HG02610 (cell line): ENCODE measurements at regions not wholly inside any gene's neighbourhood (a gene's known extent, or its start where the extent isn't known, plus 50 kb on each side); places are given as distances from the start of the nearest gene placed in this dataset.

Source experiments
- ATAC-seq: cut with Tn5 transposase; IDR thresholded peaks from one replicate; pipeline ENCODE4 v1.9.1; 2021; ENCODE audit warnings: mild to moderate bottlenecking, moderate library complexity; ENCODE audit not compliant: unreplicated experiment

DNA sequence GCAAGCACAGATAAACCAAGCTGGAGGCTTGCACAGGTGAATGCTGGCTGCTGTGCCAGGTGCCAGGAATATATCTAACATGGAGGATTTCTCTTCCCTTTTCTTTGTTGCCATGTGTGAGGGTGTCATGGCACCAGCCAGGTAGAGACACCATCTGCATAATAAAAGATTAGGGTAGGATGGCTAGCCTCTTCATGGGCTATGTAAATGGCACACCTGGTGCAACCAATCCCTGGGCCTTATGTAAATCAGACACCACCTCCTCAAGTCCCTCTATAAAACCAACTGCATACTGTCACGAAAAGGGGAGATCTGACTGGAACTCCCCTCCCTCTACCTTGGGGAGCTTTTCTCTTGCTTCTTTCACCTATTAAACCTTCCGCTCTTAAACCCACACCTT lies 322.5 kb upstream of the POM121L12 start:
- no peak for ATAC-seq

DNA sequence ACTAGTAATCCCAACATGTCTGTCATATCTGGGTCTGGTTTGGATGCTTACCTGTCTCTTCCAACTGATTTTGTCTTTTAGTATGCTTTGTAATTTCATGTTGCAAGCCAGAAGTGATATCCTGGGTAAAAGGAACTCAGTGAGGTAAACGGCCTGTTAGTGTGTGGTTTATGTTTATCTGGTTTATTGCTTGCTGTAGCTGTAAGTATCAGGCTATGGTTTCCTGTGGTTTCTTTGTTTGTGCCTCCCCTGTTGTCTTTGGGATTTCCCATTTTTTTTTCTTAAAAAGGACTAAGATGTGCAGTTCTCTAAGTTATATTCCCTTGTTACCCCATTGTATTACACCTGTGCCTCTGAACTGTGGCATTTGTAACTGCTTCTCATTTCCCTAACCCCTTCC lies 323.5 kb upstream of the POM121L12 start:
- ATAC-seq, result no peak

DNA sequence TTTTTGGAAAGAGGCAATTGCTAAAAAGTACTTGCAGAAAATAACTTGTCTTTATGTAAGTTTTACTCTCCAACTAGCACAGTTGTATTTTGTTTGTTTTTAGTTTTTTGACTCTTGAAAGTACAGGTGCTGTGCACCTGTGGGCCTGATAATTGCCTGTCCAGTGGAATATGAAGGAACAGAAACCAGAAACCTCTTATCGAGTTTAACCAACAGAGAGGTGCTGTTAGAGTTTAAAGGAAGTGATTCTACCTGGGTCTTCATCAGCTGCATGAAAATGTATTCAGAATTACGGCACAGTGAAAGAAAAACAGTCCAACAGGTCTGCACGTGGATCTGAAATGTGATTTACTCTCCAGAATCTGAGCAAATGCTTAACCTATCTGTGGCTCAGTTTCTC lies 326.6 kb upstream of the POM121L12 start:
- ATAC-seq, result no peak

DNA sequence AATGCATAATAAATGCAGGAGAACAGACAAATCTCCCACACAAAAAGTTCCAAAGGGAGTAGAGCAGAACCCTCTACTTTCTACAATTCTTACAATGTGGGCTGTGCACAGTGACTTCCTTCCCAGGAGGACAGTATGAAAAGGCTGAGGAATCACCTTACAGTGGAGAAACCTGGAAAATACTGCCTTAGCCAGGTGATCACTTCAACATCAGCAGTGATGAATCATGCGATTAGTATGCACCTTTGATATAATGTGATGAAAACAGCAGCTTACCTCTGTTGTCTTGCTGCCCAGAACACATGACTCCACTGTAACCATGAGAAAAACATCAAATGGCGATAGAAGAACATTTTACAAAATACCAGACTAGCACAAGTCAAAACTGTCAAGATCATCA lies 329.7 kb upstream of the POM121L12 start:
- no peak for ATAC-seq

DNA sequence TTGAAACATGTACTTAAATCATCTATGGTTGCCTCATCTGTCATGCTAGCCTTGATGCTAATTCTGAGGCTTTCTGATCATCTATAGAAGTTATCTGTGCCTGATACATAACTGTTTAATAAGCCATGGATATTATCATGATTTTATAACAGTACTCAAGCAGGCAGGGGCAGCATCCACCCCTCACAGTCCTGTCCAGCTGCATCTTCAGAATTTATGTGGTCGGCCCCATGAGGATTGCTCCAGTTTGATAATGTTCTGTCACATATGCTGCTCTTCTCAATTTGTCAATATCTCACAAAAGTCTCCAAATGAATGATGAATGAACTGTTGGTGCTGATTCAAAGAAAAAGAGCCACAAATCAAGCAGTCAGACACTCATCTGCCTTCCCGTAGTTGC lies 335.1 kb upstream of the POM121L12 start:
- no peak for ATAC-seq

DNA sequence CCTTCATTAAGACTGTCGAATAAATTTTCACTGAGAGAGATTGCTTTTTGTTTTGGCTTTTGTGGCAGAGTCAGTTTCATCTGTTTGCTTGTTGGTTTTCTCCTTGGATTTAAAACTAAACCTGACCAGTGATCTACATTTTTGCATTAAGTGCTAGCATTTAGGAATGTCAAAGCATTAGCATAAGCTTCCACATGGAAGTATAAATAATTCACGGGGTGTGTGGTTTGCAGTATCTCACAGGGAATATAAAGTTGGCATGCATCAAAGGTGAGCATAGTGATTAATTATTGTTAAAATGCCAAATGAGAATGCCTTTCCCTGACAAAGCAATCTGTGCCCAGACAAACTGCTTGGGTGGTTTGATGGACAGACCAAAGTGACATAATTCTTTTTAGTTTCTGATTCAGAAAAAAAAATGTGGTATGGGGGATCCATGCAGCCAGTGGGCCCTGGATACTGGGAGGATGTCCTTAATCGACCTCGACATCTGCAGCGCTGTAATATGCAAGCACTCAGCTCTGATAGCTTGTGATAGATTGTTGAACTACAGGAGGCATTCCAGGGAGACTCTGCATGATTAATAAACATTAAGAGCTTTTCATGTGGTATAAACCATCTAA lies 339.3 kb upstream of the POM121L12 start:
- no peak for ATAC-seq

DNA sequence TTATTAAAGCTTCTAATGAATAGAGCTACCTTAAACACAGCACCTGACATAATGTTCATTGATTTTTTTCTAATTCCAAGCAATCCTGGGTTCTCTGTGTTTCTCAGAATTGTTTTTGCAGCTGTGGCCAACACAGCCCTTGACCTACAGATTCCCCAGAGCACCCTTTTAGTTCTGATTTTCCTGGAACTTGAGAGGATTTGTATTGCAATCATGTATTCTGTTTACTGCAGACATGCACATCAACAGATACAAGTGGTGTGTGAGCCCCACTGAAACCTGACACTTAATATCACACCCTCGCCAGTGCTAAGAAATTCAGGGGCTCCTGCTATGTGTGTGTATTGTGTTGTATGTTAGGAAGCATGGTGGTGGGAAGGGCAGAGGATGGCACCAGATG lies 344.2 kb upstream of the POM121L12 start:
- ATAC-seq, result no peak

DNA sequence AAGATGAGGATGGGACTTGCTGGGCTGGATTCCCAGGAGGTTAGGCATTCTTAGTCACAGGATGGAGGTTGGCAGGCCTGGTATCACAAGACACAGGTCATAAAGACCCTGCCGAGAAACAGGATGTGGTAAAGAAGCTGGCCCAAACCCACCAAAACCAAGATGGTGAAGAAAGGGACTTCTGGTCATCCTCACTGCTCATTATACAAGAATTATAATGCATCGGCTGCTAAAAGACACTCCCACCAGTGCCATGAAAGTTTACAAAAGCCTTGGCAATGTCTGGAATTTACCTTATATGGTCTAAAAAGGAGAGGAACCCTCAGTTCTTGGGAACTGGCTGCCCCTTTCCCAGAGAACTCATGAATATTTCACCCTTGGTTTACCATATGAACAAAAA lies 345.5 kb upstream of the POM121L12 start:
- ATAC-seq, result no peak

DNA sequence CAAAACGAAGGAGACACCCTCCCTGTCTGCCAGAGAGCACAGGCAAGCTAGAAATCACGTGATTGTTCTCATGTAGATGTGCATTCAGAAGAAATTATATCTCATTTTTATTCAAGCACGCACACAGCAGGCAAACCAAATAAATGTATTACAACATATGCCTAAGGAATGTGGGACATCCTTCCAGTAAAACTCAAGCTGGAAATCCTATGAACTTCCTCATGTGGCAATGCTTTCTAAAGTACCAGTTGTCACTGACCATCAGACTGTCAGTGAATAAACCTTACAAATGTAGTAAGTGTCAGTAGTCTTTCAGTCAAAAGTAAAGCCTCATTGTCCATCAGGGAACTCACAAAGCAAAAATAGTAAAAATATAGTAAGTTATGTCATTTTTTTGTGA lies 350.1 kb upstream of the POM121L12 start:
- ATAC-seq, result no peak

DNA sequence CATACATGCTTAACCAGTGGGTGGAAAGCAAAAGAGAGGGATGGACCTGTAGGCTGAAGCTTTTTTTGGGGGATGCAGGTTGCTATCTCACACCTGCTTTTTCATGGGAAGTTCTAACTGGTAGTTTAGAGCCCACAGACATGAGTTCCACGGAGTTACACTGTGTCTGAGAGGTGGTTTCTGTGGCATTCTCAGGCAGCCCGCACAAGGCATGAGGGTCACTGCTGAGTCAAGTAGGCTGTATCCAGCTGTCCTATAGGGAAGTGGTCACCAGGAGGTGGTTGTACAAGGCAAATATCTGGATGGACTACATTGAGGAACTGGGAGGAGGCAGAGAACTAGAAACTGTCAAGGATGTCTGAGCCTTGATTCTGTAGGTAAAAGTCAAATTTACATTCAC lies 351.0 kb upstream of the POM121L12 start:
- ATAC-seq, result no peak

DNA sequence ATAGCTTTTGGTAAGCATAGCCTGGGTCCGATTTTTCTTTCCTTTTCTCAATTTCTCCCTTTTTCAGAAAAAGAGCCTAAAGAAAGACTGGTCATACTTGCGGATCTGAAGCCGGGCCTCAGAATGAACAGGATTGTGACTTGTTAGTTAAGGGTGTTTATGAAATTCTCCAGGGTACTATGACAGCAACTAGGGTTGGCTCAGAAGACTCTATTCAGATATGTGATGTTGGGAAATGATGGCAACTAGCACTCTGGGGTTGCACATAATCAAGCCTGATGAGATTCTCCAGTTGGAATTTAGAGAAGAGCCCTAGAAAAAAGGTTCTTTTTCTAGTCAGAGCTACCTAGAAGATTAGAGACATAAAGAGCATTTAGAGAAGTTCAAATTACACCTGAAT lies 352.4 kb upstream of the POM121L12 start:
- no peak for ATAC-seq

DNA sequence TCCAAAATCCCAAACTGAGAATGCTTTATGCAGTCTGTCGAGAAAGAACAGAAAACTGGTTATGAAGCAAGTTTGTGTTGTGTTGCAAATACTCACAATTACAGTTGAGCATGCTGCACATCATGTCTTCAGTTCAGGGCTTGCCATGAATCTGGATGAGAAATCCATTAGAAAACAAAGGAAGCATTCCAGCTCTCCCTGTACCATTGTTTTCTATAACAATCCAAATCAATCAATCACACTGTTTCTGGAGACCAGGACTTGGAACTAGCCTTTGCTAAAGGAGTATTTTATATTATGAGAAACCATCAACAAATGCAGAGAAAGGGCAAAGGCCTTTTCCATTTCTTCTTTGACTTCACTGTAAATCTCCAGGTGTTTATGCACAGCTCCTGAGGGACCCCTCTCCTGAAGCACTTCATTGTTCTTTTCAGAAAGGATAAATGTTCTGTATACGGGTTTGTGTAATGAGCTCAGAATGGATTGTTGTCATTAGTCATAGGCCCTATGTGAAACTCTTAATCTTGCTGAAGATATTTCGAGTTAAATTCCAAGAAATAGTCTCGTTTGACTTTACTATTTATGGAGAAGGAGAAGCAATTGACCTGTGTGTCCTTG lies 364.7 kb upstream of the POM121L12 start:
- no peak for ATAC-seq

DNA sequence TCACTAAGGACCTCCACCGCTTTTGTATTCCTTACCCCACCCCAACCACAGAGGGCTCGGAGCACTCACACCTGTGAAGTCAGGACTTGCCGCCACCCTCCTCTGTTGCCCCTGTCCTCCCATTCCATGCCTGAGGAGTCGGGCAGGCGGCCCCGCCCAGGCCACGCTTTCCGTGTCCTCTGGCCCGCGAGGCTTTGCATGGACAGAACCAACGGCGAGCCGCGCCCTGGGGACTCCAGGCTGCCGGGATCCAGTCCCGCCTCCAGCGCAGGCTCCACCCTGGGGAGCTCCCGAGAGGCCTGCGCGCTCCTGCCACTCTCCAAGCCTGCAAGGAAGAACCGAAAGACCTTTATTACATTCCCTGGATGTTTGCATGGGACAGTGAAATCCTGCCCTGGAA lies 366.4 kb upstream of the POM121L12 start:
- ATAC-seq, result no peak

DNA sequence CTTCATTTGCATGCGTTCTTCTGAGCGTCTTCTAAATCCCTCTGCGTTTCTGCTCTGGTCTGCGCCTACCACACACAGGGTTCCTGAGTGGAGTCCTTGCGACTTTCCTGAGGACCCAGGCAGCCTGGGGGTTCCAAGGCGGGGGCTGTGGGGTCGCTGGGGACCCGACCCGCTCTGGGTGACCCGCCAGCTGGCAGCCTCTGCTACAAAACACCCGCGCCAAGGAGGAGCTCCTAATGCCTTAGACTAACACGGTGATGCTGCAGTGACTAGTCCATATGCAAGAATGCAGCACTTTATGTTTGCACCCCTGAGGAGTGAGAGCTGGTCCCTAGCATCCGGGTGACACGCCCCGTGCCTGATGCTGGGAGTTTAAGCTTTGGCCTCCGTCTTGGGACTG lies 367.0 kb upstream of the POM121L12 start:
- no peak for ATAC-seq

DNA sequence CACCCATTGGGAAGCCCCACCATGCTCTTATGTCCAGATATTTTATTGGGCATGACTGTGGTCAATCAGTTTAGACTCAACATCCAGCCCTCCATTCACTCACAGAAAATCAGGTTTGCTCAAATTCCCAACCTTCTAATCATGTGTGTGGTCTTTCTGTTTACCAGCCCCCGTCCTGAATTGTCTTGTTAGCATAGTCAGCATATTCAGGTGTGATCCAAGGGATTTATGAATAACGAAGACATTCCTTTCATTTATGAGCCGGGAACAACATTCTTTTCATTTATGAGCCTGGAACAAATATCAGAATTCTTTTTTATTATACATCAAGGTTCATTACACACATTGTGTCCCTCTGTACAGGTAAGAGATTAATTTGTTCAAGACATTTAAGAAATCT lies 376.3 kb upstream of the POM121L12 start:
- ATAC-seq, result no peak

DNA sequence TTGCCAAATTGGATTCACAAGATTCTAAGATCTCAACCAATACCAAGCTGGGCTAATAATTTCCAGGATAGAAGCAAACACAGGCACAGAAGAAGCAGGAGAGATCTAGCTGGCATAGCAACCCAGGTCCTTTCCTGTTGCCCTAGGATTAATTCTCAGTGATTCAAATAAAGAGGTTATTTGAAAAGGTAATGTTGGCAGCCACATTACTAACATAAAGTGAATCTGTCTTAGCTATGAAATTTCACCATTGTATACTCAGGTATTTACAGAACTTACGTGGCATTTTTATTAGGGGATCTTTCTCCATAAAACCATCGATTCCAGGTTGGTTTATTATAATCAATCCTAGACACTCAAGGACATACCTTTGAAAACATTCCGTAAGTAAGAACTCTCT lies 379.3 kb upstream of the POM121L12 start:
- no peak for ATAC-seq

DNA sequence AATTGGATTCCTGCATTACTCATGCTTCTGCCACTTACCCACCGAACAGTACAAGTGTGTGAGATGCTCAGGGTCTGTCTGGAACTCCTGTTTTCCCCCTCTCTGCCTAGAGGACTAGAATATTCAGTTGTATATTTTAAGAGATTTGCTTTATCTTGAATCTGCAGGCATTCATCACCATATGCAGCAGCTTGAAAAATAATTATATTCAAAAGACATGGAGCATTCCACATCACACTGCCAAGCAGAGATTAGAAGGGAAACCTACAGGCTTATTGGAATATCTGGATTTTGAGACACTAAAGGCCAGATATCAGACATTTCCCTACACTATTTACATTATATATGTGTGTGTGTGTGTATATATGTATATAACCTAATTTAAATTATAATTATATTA lies 382.8 kb upstream of the POM121L12 start:
- no peak for ATAC-seq

DNA sequence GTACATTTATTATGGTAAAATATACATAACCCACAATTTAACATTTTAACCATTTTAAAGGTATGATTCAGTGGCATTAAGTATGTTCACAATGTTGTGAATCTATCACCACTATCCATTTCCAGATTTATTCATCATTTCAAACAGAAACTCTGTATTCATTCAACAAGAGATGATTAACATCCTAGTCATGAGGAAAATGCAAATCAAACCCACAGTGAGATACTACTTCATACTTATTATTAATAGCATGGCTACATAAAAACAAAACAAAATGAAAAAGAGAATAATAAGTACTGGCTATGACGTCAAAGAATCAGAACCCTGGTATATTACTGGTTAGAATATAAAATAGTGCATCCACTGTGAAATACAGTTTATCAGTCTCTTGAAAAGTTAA lies 386.6 kb upstream of the POM121L12 start:
- ATAC-seq, result no peak

DNA sequence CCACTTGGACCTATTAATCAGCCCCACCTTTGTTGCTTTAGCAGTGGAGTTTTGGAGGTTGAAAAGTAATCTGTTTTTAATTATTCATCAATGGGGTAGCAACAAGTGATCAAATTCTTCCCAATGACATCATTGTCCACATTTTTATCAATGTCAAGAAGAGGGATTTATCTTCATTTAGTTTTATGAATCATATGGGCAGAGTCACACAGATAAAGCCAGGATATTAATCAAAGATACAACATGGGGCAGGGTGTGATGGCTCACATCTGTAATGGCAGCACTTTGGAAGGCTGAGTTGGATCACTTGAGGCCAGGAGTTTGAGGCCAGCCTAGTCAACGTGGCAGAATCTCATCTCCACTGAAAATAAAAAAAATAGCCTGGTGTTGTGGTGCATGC lies 388.4 kb upstream of the POM121L12 start:
- ATAC-seq, result no peak

DNA sequence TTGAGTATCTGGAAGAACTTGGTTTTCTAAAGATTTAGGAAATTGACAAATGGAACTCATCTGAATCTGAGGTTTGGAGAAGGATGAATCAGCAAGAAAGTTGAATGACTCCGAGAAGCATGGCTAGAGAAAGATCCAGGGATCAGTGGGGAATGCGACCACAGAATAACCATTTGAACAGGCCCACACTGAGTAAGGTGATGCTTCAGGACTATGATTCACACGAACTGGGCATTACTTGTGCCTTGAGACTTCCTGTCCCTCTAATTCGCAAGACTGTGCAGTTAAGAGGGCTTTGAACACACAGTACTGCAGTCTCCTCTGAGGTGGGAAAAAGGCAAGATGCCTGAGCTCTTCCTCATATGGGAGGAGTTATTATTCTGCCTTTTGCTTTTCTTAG lies 395.5 kb upstream of the POM121L12 start:
- ATAC-seq, result no peak

DNA sequence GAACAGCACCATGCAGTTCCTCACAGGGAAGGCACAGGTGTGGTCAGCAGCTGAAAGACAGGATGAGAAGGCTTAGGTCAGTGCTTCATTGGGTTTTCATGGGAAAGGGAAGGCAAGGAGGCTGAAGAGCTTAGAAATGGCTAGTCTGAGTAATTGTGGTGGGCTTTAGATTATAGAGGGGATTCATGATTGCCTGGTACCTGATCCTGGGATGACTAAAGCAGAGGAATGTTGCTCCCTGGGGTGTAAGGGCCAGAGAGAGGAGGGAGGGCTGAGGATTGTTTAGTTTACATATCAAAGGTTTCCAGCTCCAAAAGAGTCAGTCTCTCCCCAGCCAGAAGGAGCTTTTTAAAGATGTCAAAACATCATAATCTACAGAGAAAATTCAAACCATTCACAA lies 396.3 kb upstream of the POM121L12 start:
- ATAC-seq, result no peak

DNA sequence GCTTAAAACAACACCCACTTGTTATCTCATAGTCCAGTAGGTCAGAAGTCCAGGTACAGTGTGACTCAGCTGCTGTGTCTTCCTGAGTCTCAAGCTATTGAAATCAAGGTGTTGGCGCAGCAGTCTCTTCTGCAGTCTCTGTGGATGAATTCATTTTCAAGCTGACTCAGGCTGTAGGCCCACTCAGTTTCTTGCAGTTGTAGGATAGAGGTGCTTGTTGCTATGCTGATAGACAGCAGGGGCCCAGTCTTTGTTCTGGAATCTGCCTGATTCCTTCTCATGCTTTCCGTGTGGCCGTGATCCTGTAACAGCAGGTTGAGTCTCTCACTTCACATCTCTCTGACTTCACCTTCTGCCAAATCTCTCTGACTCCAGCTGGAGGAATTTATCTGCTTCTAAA lies 400.4 kb upstream of the POM121L12 start:
- ATAC-seq, result no peak

DNA sequence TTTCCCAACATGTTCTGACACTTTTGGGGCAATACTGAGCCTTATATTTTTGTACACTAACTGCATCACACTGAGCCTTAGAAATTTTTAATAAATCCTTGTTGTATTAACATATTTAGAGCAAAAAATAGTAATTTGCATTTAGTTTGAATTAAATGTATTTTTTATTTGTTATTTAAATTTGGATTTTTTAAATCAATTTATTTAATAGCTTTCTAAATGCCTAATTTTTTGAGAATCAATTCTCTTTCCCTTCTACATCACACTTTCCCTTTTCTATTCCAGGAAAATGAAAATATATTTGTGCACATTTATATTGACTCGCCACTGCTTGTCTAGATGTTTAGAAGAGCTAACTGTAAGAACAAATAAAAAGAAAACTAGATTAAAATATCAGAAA lies 414.6 kb upstream of the POM121L12 start:
- ATAC-seq, result no peak
